SW480 (cell line): ENCODE measurements at regions not wholly inside any gene's neighbourhood (a gene's known extent, or its start where the extent isn't known, plus 50 kb on each side); places are given as distances from the start of the nearest gene placed in this dataset.
"Not testable (repeated sequence)": the region's sequence is repeated elsewhere in the genome, so short reads cannot be mapped to it uniquely, and the experiment has no call there.

Experiments
- DNase-seq: peaks from one replicate; pipeline ENCODE4 v3.0.0-alpha.2; 2016; ENCODE audit warnings: low spot score

- DNase-seq, result no peak
Measured at GRCh38 chr4:77306496-77306895, 149.5 kb downstream of the CCNG2 start.

GRCh38 chr4:77308843-77309242 lies 151.8 kb downstream of the CCNG2 start:
- DNase-seq, result peak; percentile 42

GRCh38 chr4:77309496-77309895 lies 152.5 kb downstream of the CCNG2 start:
- DNase-seq, result no peak

- DNase-seq, result no peak
Measured at GRCh38 chr4:77310931-77311330, 153.9 kb downstream of the CCNG2 start.

GRCh38 chr4:77314697-77315096 lies 157.7 kb downstream of the CCNG2 start:
- no peak for DNase-seq

- no peak for DNase-seq
Measured at GRCh38 chr4:77327151-77327550, 170.1 kb downstream of the CCNG2 start.

- DNase-seq, result no peak
Measured at GRCh38 chr4:77332696-77333270, 175.8 kb downstream of the CCNG2 start.

- no peak for DNase-seq
Measured at GRCh38 chr4:77336411-77337142, 179.6 kb downstream of the CCNG2 start.

GRCh38 chr4:77342170-77342810 lies 185.3 kb downstream of the CCNG2 start:
- DNase-seq, result no peak

GRCh38 chr4:77344001-77344400 lies 187.0 kb downstream of the CCNG2 start:
- no peak for DNase-seq

- DNase-seq, result no peak
Measured at GRCh38 chr4:77344784-77345183, 187.8 kb downstream of the CCNG2 start.

GRCh38 chr4:77347351-77347966 lies 190.5 kb downstream of the CCNG2 start:
- no peak for DNase-seq

- no peak for DNase-seq
Measured at GRCh38 chr4:77348815-77349214, 191.8 kb downstream of the CCNG2 start.

- DNase-seq, result no peak
Measured at GRCh38 chr4:77349364-77349763, 192.4 kb downstream of the CCNG2 start.

GRCh38 chr4:77349796-77350195 lies 192.8 kb downstream of the CCNG2 start:
- DNase-seq, result no peak

- DNase-seq, result no peak
Measured at GRCh38 chr4:77352192-77352591, 195.2 kb downstream of the CCNG2 start.

GRCh38 chr4:77353724-77354315 lies 196.8 kb downstream of the CCNG2 start:
- DNase-seq, result not testable (repeated sequence)

GRCh38 chr4:77354550-77354949 lies 197.5 kb downstream of the CCNG2 start:
- DNase-seq, result no peak

- no peak for DNase-seq
Measured at GRCh38 chr4:77355731-77356130, 198.7 kb downstream of the CCNG2 start.

GRCh38 chr4:77358315-77358928 lies 201.4 kb downstream of the CCNG2 start:
- peak; percentile 27 for DNase-seq

GRCh38 chr4:77360451-77360850 lies 203.4 kb downstream of the CCNG2 start:
- no peak for DNase-seq

- DNase-seq, result not testable (repeated sequence)
Measured at GRCh38 chr4:77366876-77367275, 209.9 kb downstream of the CCNG2 start.
